ENCODE measurements at regions not wholly inside any gene's neighbourhood (a gene's known extent, or its start where the extent isn't known, plus 50 kb on each side); places are given as distances from the start of the nearest gene placed in this dataset.

GRCh38 chr7:142463401-142463850 lies 205.6 kb upstream of the PRSS58 start:
- TF ChIP-seq CTCF (IDR thresholded peaks at IDR 0.05), result no peak
- no peak for TF ChIP-seq POLR2A (IDR thresholded peaks at IDR 0.05)
